ENCODE measurements at regions not wholly inside any gene's neighbourhood (a gene's known extent, or its start where the extent isn't known, plus 50 kb on each side); places are given as distances from the start of the nearest gene placed in this dataset.

DNA sequence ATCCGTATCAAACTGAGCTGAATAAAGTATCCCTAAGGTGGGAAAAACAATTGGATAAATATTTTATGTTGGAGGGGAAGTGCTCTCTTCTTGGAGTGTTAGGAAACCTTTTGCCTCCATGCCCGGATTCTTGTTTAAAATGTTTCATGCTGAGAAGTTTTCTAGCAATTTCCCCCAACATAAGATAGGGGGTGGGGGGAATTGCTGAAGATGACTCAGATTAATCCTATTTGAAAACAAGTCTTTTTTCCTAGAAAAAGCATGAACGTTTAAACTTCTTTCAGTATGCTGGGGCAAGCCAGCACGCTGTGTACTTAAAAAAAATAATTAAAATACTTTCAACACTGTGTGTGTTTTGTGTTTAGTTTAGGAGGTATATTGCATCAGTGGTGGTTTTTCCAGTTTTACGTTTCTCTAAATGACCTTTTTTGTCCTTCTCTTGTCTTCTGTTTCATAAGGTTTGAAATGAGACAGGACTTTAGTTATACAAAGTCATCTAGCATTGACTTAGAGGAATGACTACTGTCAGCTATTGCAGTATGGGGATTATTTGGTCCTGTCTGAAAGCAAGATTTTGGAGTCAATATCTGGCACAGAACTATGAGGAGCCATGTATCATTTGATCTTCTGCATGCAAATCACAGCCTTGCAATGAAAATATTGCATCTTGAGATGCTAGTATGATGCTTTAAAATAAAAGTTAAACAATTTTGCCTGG is 295.9 kb downstream of the GATA3 start:
- no peak for DNase-seq (ENCODE audit: low spot score)
- H3K4me3 ChIP-seq = no peak overlapping the region
- H3K9me3 ChIP-seq = no peaks in the 10 kb centered on the region
- TF ChIP-seq, protein P1, sequence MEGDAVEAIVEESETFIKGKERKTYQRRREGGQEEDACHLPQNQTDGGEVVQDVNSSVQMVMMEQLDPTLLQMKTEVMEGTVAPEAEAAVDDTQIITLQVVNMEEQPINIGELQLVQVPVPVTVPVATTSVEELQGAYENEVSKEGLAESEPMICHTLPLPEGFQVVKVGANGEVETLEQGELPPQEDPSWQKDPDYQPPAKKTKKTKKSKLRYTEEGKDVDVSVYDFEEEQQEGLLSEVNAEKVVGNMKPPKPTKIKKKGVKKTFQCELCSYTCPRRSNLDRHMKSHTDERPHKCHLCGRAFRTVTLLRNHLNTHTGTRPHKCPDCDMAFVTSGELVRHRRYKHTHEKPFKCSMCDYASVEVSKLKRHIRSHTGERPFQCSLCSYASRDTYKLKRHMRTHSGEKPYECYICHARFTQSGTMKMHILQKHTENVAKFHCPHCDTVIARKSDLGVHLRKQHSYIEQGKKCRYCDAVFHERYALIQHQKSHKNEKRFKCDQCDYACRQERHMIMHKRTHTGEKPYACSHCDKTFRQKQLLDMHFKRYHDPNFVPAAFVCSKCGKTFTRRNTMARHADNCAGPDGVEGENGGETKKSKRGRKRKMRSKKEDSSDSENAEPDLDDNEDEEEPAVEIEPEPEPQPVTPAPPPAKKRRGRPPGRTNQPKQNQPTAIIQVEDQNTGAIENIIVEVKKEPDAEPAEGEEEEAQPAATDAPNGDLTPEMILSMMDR (IDR thresholded peaks at IDR 0.05) = no peak
- TF ChIP-seq POLR2A (IDR thresholded peaks at IDR 0.05) (no peak), POLR2AphosphoS5 (IDR thresholded peaks at IDR 0.05) (no peak)
- no peaks in the 10 kb centered on the region for H3K27me3 ChIP-seq (replicated peaks; ENCODE audit: insufficient read depth)
- H3K36me3 ChIP-seq = no peaks in the 10 kb centered on the region
- no peak overlapping the region for H3K27ac ChIP-seq
- 36% methylated on average over 5 of the region's 5 CpGs for WGBS
- H3K4me1 ChIP-seq (replicated peaks) = no peaks in the 10 kb centered on the region
- intact Hi-C loops (cut with DNase I) = no loop called here

DNA sequence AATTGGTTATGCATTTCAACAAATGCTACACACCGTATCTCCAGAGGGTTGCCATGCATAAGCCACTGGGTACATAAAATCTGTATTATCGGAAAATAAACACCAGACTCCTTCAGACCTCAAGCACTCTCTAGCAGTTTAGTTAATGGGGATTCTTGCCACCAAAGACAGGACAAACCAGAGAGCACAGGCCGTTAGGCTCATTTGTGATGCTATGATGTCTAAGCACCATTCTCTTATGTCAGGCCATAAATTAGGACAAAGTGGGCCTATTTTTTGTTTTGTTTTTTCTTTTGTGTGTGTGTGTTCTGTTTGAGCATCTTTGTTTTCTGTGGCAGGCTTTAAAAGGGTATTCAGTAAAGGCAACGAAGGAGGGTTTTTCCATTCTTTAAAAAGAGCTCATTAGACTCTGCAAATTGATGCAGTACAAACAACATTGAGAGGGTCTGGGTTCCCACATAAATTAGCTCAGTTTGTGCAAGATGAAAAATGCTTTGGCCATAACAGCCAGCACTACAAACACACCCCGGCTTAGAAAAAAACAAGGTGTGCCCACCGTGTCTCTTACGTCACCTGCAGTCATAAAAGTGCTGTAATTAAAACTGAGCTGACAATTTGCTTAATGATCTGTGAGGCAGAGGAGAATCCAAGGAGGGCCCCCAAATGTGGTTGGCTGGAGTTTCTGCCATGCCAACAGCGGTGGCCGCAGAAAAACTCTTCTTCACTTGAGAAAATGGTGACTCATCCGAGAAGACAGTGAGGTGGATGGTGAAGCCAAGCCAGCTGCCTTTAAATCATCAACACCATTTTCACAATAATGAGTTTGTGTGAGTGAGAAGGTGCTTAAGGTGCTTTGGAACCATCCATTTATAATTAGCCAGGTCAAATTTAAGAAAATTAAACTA is 297.9 kb downstream of the GATA3 start:
- no peaks in the 10 kb centered on the region for H3K4me1 ChIP-seq (replicated peaks)
- no peak overlapping the region for H3K4me3 ChIP-seq
- H3K36me3 ChIP-seq = no peaks in the 10 kb centered on the region
- 78% methylated on average over 10 of the region's 10 CpGs for WGBS
- no peaks in the 10 kb centered on the region for H3K27me3 ChIP-seq (replicated peaks; ENCODE audit: insufficient read depth)
- H3K9me3 ChIP-seq = no peaks in the 10 kb centered on the region
- no peak overlapping the region for H3K27ac ChIP-seq
- intact Hi-C loops (cut with DNase I) = no loop called here
- no peak for TF ChIP-seq POLR2AphosphoS5 (IDR thresholded peaks at IDR 0.05)
- TF ChIP-seq, protein P1 (IDR thresholded peaks at IDR 0.05) = no peak
- no peak for TF ChIP-seq POLR2A (IDR thresholded peaks at IDR 0.05)
- no peak for DNase-seq (ENCODE audit: low spot score)

DNA sequence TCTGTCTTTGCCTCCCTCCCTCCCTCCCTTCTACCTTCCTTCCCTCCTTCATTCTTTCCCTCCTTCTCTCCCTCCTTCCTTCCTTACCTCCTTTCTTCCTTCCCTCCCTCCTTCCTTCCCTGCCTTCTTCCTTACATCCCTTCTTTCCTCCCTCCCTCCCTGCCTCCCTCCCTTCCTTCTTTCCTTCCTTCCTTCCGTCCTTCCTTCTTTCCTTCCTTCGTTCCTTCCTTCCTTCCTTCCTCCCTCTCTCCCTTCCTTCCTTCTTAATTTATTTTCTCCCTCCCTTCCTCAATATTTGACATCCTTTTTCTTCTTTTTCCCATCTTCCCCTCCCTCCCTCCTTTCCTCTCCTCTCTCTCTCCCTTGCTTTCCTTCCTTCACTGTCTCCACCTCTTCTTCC is 301.8 kb downstream of the GATA3 start:
- Histone ChIP-seq H3K27me3 (replicated peaks; ENCODE audit: insufficient read depth) (no peaks in the 10 kb centered on the region), H3K9me3 (no peaks in the 10 kb centered on the region), H3K4me1 (replicated peaks) (no peaks in the 10 kb centered on the region), H3K4me3 (no peak overlapping the region), H3K27ac (no peak overlapping the region), H3K36me3 (no peaks in the 10 kb centered on the region)
- DNase-seq (ENCODE audit: low spot score) = no peak
- 97% methylated on average over 2 of the region's 2 CpGs for WGBS
- TF ChIP-seq POLR2AphosphoS5 (IDR thresholded peaks at IDR 0.05) (no peak), POLR2A (IDR thresholded peaks at IDR 0.05) (no peak)
- TF ChIP-seq, protein P1 (IDR thresholded peaks at IDR 0.05) = no peak
- intact Hi-C loops (cut with DNase I) = no loop called here

DNA sequence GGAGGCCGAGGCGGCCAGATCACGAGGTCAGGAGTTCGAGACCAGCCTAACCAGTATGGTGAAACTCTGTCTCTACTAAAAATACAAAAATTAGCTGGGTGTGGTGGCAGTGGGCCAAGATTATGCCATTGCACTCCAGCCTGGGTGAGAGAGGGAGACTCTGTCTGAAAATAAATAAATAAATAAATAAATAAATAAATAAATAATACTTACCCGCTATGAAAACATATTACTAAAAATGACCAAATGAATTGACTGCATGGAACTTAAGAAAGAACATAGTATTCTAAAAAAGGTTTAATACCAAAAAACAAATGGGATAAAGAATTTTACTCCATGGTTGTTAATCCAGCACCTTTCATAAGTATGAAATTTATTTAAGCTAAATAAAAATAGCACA is 305.0 kb downstream of the GATA3 start:
- TF ChIP-seq, protein P1 (IDR thresholded peaks at IDR 0.05) = no peak
- TF ChIP-seq POLR2AphosphoS5 (IDR thresholded peaks at IDR 0.05) (no peak), POLR2A (IDR thresholded peaks at IDR 0.05) (no peak)
- Histone ChIP-seq H3K27me3 (replicated peaks; ENCODE audit: insufficient read depth) (no peaks in the 10 kb centered on the region), H3K4me3 (no peak overlapping the region), H3K9me3 (no peaks in the 10 kb centered on the region), H3K4me1 (replicated peaks) (no peaks in the 10 kb centered on the region), H3K36me3 (no peaks in the 10 kb centered on the region), H3K27ac (no peak overlapping the region)
- no peak for DNase-seq (ENCODE audit: low spot score)
- intact Hi-C loops (cut with DNase I) = no loop called here
- 98% methylated on average over 5 of the region's 5 CpGs for WGBS
